Prostate gland (tissue), 2 donors: ENCODE measurements at regions not wholly inside any gene's neighbourhood (a gene's known extent, or its start where the extent isn't known, plus 50 kb on each side); places are given as distances from the start of the nearest gene placed in this dataset.
A peak's percentile ranks its signal among the peaks of the same experiment; 100 is the strongest.
"Not testable (repeated sequence)": the region's sequence is repeated elsewhere in the genome, so short reads cannot be mapped to it uniquely, and the experiment has no call there.

Experiments
- DNase-seq: peaks from one replicate; pipeline ENCODE4 v3.0.0-alpha.2; 2019; ENCODE audit warnings: low spot score
- H3K27ac ChIP-seq, 2 donors: fragments of 200-600 bp; sonication (generic); 2 replicates each; pipeline ENCODE4 v1.5.1; 2017 to 2019
- H3K27me3 ChIP-seq: fragments of 200-600 bp; sonication (generic); replicated peaks from 2 replicates; pipeline ENCODE4 v1.5.1; 2019; ENCODE audit not compliant: insufficient read depth
- H3K36me3 ChIP-seq, 2 donors: fragments of 200-600 bp; sonication (generic); 1 replicate in 1 of 2; 2 replicates in 1 of 2; pipeline versions ENCODE4 v1.5.1 to v1.8.1; 2017 to 2019
- H3K4me1 ChIP-seq: fragments of 200-600 bp; sonication (generic); replicated peaks from 2 replicates; pipeline ENCODE4 v1.5.1; 2019
- H3K4me3 ChIP-seq, 2 donors: fragments of 200-600 bp; sonication (generic); 2 replicates each; pipeline ENCODE4 v1.5.1; 2017 to 2019
- H3K9me3 ChIP-seq: fragments of 200-600 bp; sonication (generic); 2 replicates; pipeline ENCODE4 v1.5.1; 2017
- CTCF ChIP-seq, 4 experiments: fragments of 200-600 bp in 2 of 4; fragments of 450-650 bp in 2 of 4; sonication (generic) in 2 of 4; IDR thresholded peaks; 1 replicate in 3 of 4; 2 replicates in 1 of 4; pipeline ENCODE4 v1.5.1; 2016 to 2019; ENCODE audit warnings: antibody characterized with exemption in 4 of 4, mild to moderate bottlenecking in 2 of 4, moderate library complexity in 2 of 4
- POLR2A ChIP-seq: fragments of 450-650 bp; IDR thresholded peaks from one replicate; pipeline ENCODE4 v1.6.1; 2016; ENCODE audit warnings: antibody characterized with exemption, mild to moderate bottlenecking
- POLR2AphosphoS5 ChIP-seq: sonication (generic); formaldehyde crosslinking; IDR thresholded peaks from one replicate; pipeline ENCODE4 v1.6.1; 2017; ENCODE audit warnings: antibody characterized with exemption
- WGBS: methylation state at CpG from one replicate; pipeline ENCODE4 v1.1.5; 2018; 5-methylcytosine and 5-hydroxymethylcytosine counted together
- intact Hi-C: fragments of 100-400 bp; cut with DNase I; formaldehyde crosslinking; loops from one replicate; pipeline ENCODE4 v1.14.2; 2022

- Histone ChIP-seq H3K27ac (no peak overlapping the region), H3K9me3 (no peaks in the 10 kb centered on the region), H3K4me3 (no peak overlapping the region), H3K27me3 (no peaks in the 10 kb centered on the region), H3K36me3 (no peaks in the 10 kb centered on the region), H3K4me1 (no peaks in the 10 kb centered on the region)
- 74% methylated on average over 4 of the region's 4 CpGs for WGBS
- TF ChIP-seq POLR2A (no peak), POLR2AphosphoS5 (no peak), CTCF (IDR thresholded peaks at IDR 0.05) (no peak)
- intact Hi-C loops: no loop called here
- no peak for DNase-seq
Measured at GRCh38 chr11:91527380-91528030, 697.1 kb upstream of the FAT3 start.

- no peaks in the 10 kb centered on the region for H3K9me3 ChIP-seq
- no peaks in the 10 kb centered on the region for H3K36me3 ChIP-seq
- intact Hi-C loops: no loop called here
- no peak overlapping the region for H3K4me3 ChIP-seq
- no peak overlapping the region for H3K27ac ChIP-seq
- no peak for DNase-seq
- H3K27me3 ChIP-seq: no peaks in the 10 kb centered on the region
- WGBS: 35% methylated on average over 4 of the region's 4 CpGs
- TF ChIP-seq POLR2AphosphoS5 (no peak), CTCF (IDR thresholded peaks at IDR 0.05) (no peak), POLR2A (no peak)
- no peaks in the 10 kb centered on the region for H3K4me1 ChIP-seq
Measured at GRCh38 chr11:91513734-91514133, 710.9 kb upstream of the FAT3 start.

- Histone ChIP-seq H3K9me3 (no peaks in the 10 kb centered on the region), H3K4me1 (no peaks in the 10 kb centered on the region), H3K4me3 (no peak overlapping the region), H3K36me3 (no peaks in the 10 kb centered on the region), H3K27me3 (no peaks in the 10 kb centered on the region), H3K27ac (no peak overlapping the region)
- 56% methylated on average over 1 of the region's 1 CpG for WGBS
- intact Hi-C loops: no loop called here
- DNase-seq: no peak
- no peak for TF ChIP-seq CTCF (IDR thresholded peaks at IDR 0.05)
- no peak for TF ChIP-seq POLR2A
- no peak for TF ChIP-seq POLR2AphosphoS5
Measured at GRCh38 chr11:91497847-91498246, 726.8 kb upstream of the FAT3 start.

DNA sequence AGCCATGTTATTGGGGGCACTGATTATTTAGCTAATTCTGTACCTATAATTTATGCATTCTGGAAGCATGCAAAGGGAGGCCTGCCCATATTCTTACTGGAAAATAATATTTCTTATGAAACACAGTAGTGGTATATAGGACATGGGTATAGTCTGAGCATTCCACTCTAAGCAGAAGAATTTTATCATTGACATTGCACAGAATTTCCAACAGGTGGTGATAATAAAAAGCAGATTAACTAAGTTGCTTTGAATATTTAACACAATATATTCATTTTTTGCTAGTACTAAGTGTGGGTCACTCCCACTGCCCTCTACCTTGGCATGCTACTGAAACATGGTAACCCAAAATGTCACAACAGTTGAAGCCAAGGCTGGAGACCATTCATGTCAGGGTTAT, 728.8 kb upstream of the FAT3 start:
- no peak overlapping the region for H3K27ac ChIP-seq
- intact Hi-C loops: no loop called here
- H3K36me3 ChIP-seq: no peaks in the 10 kb centered on the region
- no peaks in the 10 kb centered on the region for H3K4me1 ChIP-seq
- TF ChIP-seq CTCF (IDR thresholded peaks at IDR 0.05): no peak
- TF ChIP-seq POLR2AphosphoS5: no peak
- no peak for TF ChIP-seq POLR2A
- no peaks in the 10 kb centered on the region for H3K27me3 ChIP-seq
- DNase-seq: no peak
- H3K4me3 ChIP-seq: no peak overlapping the region
- no peaks in the 10 kb centered on the region for H3K9me3 ChIP-seq

DNA sequence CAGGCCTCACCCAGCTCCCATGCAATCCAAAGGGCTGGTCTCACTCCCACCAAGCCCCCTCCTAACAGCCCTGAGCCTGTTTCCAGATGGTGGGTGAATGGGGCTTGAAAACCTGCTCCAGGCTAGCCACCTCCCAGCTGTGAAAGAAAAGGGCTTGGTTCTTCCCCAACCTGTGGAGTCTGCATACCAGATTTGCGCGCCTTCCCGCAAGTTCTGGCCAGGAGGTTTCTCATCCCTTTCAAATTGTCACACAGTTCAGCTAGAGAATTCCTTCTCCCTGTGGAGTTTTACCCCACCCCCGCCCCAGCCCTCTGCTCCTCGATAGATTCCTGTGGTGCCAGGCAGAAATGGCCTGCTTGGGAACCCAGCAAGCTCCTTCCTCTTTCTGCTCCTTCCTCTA, 734.6 kb upstream of the FAT3 start:
- 77% methylated on average over 5 of the region's 5 CpGs for WGBS
- no peak for DNase-seq
- H3K9me3 ChIP-seq: no peaks in the 10 kb centered on the region
- H3K4me3 ChIP-seq: no peak overlapping the region
- H3K27me3 ChIP-seq: no peaks in the 10 kb centered on the region
- no peaks in the 10 kb centered on the region for H3K36me3 ChIP-seq
- intact Hi-C loops: no loop called here
- H3K4me1 ChIP-seq: no peaks in the 10 kb centered on the region
- TF ChIP-seq CTCF (IDR thresholded peaks at IDR 0.05): no peak
- no peak for TF ChIP-seq POLR2AphosphoS5
- no peak for TF ChIP-seq POLR2A
- no peak overlapping the region for H3K27ac ChIP-seq

GRCh38 chr11:91483956-91484355, 740.7 kb upstream of the FAT3 start:
- intact Hi-C loops, H3K9me3 ChIP-seq, H3K27ac ChIP-seq, H3K27me3 ChIP-seq, DNase-seq, H3K4me3 ChIP-seq, H3K36me3 ChIP-seq, H3K4me1 ChIP-seq: not testable (repeated sequence)
- 21% methylated on average over 1 of the region's 1 CpG for WGBS

DNA sequence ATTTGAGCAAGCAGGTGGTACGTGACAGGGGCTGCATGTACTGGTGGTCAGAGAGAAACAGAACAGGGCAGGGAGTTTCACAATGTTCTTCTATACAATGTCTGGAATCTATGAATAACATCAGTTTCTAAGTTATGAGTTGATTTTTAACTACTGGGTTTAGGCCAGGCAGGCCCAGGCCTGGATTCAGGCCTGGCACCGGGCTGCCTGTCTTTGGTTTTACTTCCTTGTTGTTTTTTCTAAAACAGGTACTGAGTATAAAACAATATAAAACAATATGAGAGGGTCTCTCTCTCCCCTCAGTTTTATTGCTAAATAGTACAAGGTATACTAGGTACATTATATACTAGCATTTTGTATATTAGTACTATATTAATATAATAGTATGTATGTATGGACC, 742.7 kb upstream of the FAT3 start:
- H3K36me3 ChIP-seq, H3K9me3 ChIP-seq, H3K27ac ChIP-seq, H3K27me3 ChIP-seq, intact Hi-C loops, H3K4me1 ChIP-seq, H3K4me3 ChIP-seq: not testable (repeated sequence)
- DNase-seq: peak; percentile 22
- 41% methylated on average over 2 of the region's 2 CpGs for WGBS
